Lower leg skin (tissue), 3 donors: ENCODE measurements at regions not wholly inside any gene's neighbourhood (a gene's known extent, or its start where the extent isn't known, plus 50 kb on each side); places are given as distances from the start of the nearest gene placed in this dataset.

Experiments
- POLR2A ChIP-seq, 2 donors: fragments of 450-650 bp; IDR thresholded peaks; one replicate each; pipeline ENCODE4 v1.6.1; 2016 to 2017; ENCODE audit warnings: antibody characterized with exemption in 2 of 2, mild to moderate bottlenecking in 1 of 2, moderate library complexity in 1 of 2
- TF ChIP-seq, protein P1 (sequence below), 3 donors: fragments of 450-650 bp; IDR thresholded peaks; one replicate each; pipeline ENCODE4 v1.5.1; 2016; ENCODE audit warnings: antibody characterized with exemption in 3 of 3, mild to moderate bottlenecking in 3 of 3, moderate library complexity in 2 of 3

DNA sequence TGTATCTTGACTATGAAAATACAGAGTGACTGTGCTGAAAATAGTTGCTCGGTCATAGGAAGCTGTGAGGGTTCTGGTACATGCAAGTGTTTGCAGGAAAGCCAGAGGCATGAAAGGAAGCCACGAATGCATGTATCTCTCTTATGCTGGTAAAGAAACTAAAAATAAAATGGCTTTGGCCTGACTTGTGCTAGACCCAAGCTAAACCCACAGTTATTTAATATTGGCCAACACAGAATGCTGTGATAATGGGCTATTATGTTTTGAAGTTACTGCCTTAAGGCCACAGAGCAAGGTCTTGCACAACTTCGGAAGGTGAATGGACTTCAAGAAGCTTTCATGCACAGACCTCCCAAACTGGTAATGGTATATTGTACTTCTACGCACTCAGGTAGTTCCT lies 518.2 kb upstream of the HTR2A start:
- TF ChIP-seq, protein P1, sequence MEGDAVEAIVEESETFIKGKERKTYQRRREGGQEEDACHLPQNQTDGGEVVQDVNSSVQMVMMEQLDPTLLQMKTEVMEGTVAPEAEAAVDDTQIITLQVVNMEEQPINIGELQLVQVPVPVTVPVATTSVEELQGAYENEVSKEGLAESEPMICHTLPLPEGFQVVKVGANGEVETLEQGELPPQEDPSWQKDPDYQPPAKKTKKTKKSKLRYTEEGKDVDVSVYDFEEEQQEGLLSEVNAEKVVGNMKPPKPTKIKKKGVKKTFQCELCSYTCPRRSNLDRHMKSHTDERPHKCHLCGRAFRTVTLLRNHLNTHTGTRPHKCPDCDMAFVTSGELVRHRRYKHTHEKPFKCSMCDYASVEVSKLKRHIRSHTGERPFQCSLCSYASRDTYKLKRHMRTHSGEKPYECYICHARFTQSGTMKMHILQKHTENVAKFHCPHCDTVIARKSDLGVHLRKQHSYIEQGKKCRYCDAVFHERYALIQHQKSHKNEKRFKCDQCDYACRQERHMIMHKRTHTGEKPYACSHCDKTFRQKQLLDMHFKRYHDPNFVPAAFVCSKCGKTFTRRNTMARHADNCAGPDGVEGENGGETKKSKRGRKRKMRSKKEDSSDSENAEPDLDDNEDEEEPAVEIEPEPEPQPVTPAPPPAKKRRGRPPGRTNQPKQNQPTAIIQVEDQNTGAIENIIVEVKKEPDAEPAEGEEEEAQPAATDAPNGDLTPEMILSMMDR (IDR thresholded peaks at IDR 0.05), result no peak
- TF ChIP-seq POLR2A (IDR thresholded peaks at IDR 0.05), result no peak
